B cell (primary cell): ENCODE measurements at regions not wholly inside any gene's neighbourhood (a gene's known extent, or its start where the extent isn't known, plus 50 kb on each side); places are given as distances from the start of the nearest gene placed in this dataset.

Experiments
- EZH2 ChIP-seq: IDR thresholded peaks from 2 replicates; pipeline ENCODE4 v1.6.1; 2012; ENCODE audit warnings: borderline replicate concordance, low read depth, mild to moderate bottlenecking, moderate library complexity, low read length; ENCODE audit not compliant: insufficient read depth, poor library complexity, severe bottlenecking
- TF ChIP-seq, protein P1 (sequence below): fragments of 200-600 bp; IDR thresholded peaks from one replicate; pipeline ENCODE4 v1.8.0; 2022; ENCODE audit warnings: antibody characterized with exemption, mild to moderate bottlenecking

DNA sequence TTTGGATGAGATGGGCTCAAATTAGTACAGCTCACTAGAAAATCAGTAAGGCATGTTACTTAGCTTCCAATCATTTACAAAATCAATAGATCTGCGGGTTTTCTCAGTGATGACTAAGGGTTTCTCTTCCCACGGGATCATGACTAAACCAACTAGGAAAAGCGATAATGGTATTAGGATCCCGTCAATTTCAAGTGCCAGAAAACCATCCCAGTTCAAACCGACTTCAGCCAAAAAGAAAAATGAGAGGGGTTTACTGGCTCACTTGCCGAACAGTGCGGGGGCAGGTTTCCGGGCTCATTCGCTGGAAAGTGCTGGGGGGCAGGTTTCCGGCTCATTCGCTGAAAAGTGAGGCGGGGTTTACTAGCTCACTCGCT, 62.1 kb upstream of the LYZL2 start:
- TF ChIP-seq, protein P1, sequence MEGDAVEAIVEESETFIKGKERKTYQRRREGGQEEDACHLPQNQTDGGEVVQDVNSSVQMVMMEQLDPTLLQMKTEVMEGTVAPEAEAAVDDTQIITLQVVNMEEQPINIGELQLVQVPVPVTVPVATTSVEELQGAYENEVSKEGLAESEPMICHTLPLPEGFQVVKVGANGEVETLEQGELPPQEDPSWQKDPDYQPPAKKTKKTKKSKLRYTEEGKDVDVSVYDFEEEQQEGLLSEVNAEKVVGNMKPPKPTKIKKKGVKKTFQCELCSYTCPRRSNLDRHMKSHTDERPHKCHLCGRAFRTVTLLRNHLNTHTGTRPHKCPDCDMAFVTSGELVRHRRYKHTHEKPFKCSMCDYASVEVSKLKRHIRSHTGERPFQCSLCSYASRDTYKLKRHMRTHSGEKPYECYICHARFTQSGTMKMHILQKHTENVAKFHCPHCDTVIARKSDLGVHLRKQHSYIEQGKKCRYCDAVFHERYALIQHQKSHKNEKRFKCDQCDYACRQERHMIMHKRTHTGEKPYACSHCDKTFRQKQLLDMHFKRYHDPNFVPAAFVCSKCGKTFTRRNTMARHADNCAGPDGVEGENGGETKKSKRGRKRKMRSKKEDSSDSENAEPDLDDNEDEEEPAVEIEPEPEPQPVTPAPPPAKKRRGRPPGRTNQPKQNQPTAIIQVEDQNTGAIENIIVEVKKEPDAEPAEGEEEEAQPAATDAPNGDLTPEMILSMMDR = no peak
- no peak for TF ChIP-seq EZH2
